Keratinocyte (primary cell): ENCODE measurements at regions not wholly inside any gene's neighbourhood (a gene's known extent, or its start where the extent isn't known, plus 50 kb on each side); places are given as distances from the start of the nearest gene placed in this dataset.

ENCODE experiments used
- DNase-seq: peaks from one replicate; pipeline ENCODE4 v3.0.0-alpha.2; 2011; ENCODE audit warnings: low read depth, missing footprints, low spot score
- FAIRE-seq: peaks from 2 replicates; lab custom pipeline; 2011; peaks lifted over from hg19 to GRCh38; lab: Jason Lieb, UNC
- H2AFZ ChIP-seq: 2 replicates; pipeline ENCODE4 v1.6.0; 2012; ENCODE audit warnings: low read length, control low read depth, inconsistent platforms; ENCODE audit not compliant: control insufficient read depth
- H3K27ac ChIP-seq: 2 replicates; pipeline ENCODE4 v1.5.1; 2011; ENCODE audit warnings: low read length; ENCODE audit not compliant: control insufficient read depth, insufficient read depth
- H3K27me3 ChIP-seq: 3 replicates; pipeline ENCODE4 v1.6.0; 2011; ENCODE audit warnings: low read length; ENCODE audit not compliant: control insufficient read depth, insufficient read depth; ENCODE audit errors: extremely low read depth
- H3K36me3 ChIP-seq, 2 experiments: 2 replicates in 1 of 2; 3 replicates in 1 of 2; pipeline ENCODE4 v1.5.1; 2011; ENCODE audit warnings: low read length in 2 of 2, mild to moderate bottlenecking in 1 of 2; ENCODE audit not compliant: control insufficient read depth in 2 of 2, insufficient read depth in 2 of 2; ENCODE audit errors: extremely low read depth in 1 of 2
- H3K4me1 ChIP-seq: 3 replicates; pipeline ENCODE4 v1.5.1; 2011; ENCODE audit warnings: low read length; ENCODE audit not compliant: control insufficient read depth, insufficient read depth; ENCODE audit errors: extremely low read depth
- H3K4me2 ChIP-seq: 3 replicates; pipeline ENCODE4 v1.6.0; 2011; ENCODE audit warnings: low read depth, low read length; ENCODE audit not compliant: control insufficient read depth, insufficient read depth; ENCODE audit errors: extremely low read depth
- H3K4me3 ChIP-seq, 3 experiments: fragments of 200-600 bp in 1 of 3; sonication (generic) in 1 of 3; 2 replicates in 2 of 3; 3 replicates in 1 of 3; pipeline ENCODE4 v1.5.1; 2011 to 2016; ENCODE audit warnings: low read length in 3 of 3, mild to moderate bottlenecking in 3 of 3, control low read depth in 2 of 3, inconsistent platforms in 1 of 3, low read depth in 1 of 3, mixed read lengths in 1 of 3, mixed run types in 1 of 3, moderate library complexity in 1 of 3; ENCODE audit not compliant: control insufficient read depth in 2 of 3, insufficient read depth in 2 of 3; ENCODE audit errors: extremely low read depth in 1 of 3
- H3K79me2 ChIP-seq: 2 replicates; pipeline ENCODE4 v1.6.0; 2012; ENCODE audit warnings: low read length; ENCODE audit not compliant: control insufficient read depth, insufficient read depth
- H3K9ac ChIP-seq: 3 replicates; pipeline ENCODE4 v1.6.0; 2011; ENCODE audit warnings: low read length; ENCODE audit not compliant: control insufficient read depth, insufficient read depth; ENCODE audit errors: extremely low read depth
- H3K9me1 ChIP-seq: 3 replicates; pipeline ENCODE4 v1.6.0; 2011; ENCODE audit warnings: low read length; ENCODE audit not compliant: control insufficient read depth, insufficient read depth; ENCODE audit errors: extremely low read depth
- H3K9me3 ChIP-seq: 2 replicates; pipeline ENCODE4 v1.5.1; 2012; ENCODE audit warnings: low read depth, low read length; ENCODE audit not compliant: control insufficient read depth
- H4K20me1 ChIP-seq: 3 replicates; pipeline ENCODE4 v1.6.0; 2011; ENCODE audit warnings: low read length; ENCODE audit not compliant: control insufficient read depth, insufficient read depth; ENCODE audit errors: extremely low read depth
- EZH2 ChIP-seq: IDR thresholded peaks from one replicate; pipeline ENCODE4 v1.6.1; 2012; ENCODE audit warnings: inconsistent platforms, mild to moderate bottlenecking, low read length, moderate library complexity
- dilution Hi-C: fragments of 300-500 bp; cut with MboI; formaldehyde crosslinking; loops from one replicate; pipeline ENCODE4 v1.7.0; 2020; ENCODE audit warnings: low sequenced_read_pairs; ENCODE audit not compliant: extremely low pct_ligation_motif_present
- TF ChIP-seq, protein P1 (sequence below), 3 experiments: IDR thresholded peaks in 1 of 3; conservative IDR thresholded peaks in 1 of 3; optimal IDR thresholded peaks in 1 of 3; 2 replicates in 2 of 3; 3 replicates in 1 of 3; pipeline versions ENCODE3 to v1.5.1; 2011; ENCODE audit warnings: low read length in 3 of 3, mild to moderate bottlenecking in 3 of 3, moderate library complexity in 2 of 3, control low read depth in 1 of 3, inconsistent platforms in 1 of 3; ENCODE audit not compliant: insufficient read depth in 2 of 3; ENCODE audit errors: extremely low read depth in 1 of 3

GRCh38 chr4:33067221-33067620 lies 2347.1 kb downstream of the PCDH7 start:
- no peak overlapping the region for H3K9ac ChIP-seq
- no peak for FAIRE-seq
- no peaks in the 10 kb centered on the region for H3K27me3 ChIP-seq
- H3K4me2 ChIP-seq: no peak overlapping the region
- no peaks in the 10 kb centered on the region for H3K79me2 ChIP-seq
- no peaks in the 10 kb centered on the region for H3K9me1 ChIP-seq
- no peak overlapping the region for H3K27ac ChIP-seq
- H3K4me3 ChIP-seq: no peak overlapping the region
- dilution Hi-C loops: no loop called here
- no peaks in the 10 kb centered on the region for H3K36me3 ChIP-seq
- DNase-seq: no peak
- no peaks in the 10 kb centered on the region for H3K4me1 ChIP-seq
- H4K20me1 ChIP-seq: no peaks in the 10 kb centered on the region
- peaks cover 2% of the 10 kb centered on the region for H3K9me3 ChIP-seq
- no peak overlapping the region for H2AFZ ChIP-seq
- TF ChIP-seq, protein P1, sequence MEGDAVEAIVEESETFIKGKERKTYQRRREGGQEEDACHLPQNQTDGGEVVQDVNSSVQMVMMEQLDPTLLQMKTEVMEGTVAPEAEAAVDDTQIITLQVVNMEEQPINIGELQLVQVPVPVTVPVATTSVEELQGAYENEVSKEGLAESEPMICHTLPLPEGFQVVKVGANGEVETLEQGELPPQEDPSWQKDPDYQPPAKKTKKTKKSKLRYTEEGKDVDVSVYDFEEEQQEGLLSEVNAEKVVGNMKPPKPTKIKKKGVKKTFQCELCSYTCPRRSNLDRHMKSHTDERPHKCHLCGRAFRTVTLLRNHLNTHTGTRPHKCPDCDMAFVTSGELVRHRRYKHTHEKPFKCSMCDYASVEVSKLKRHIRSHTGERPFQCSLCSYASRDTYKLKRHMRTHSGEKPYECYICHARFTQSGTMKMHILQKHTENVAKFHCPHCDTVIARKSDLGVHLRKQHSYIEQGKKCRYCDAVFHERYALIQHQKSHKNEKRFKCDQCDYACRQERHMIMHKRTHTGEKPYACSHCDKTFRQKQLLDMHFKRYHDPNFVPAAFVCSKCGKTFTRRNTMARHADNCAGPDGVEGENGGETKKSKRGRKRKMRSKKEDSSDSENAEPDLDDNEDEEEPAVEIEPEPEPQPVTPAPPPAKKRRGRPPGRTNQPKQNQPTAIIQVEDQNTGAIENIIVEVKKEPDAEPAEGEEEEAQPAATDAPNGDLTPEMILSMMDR (optimal IDR thresholded peaks at IDR 0.05 in 1 of 3, IDR thresholded peaks at IDR 0.05 in 1 of 3, conservative IDR thresholded peaks at IDR 0.05 in 1 of 3; ENCODE audit: extremely low read depth in 1 of 3, insufficient read depth in 2 of 3, low read length in 3 of 3): no peak
- no peak for TF ChIP-seq EZH2

DNA sequence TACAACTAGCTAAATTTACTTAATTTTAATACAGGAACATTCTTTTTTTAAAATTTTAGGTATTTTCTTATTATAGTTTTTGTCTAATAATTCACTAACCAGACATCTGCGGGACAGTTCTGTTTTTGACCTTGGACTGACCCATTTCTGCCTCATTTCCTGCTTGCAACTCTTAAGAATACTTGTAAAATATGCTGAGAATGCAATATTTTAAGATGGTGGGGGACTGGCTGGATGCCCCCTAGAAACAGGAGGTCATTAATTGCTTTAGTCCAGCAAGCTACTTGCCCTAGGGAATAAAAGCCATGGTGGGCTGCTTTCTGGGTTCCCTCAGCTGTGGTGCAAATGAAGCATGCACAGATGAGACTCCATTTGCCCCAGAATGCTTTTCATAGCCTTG lies 2348.4 kb downstream of the PCDH7 start:
- H3K4me2 ChIP-seq: no peak overlapping the region
- H3K4me1 ChIP-seq: no peaks in the 10 kb centered on the region
- no peak overlapping the region for H3K9ac ChIP-seq
- TF ChIP-seq, protein P1 (optimal IDR thresholded peaks at IDR 0.05 in 1 of 3, IDR thresholded peaks at IDR 0.05 in 1 of 3, conservative IDR thresholded peaks at IDR 0.05 in 1 of 3; ENCODE audit: extremely low read depth in 1 of 3, insufficient read depth in 2 of 3, low read length in 3 of 3): no peak
- no peak for TF ChIP-seq EZH2
- H4K20me1 ChIP-seq: no peaks in the 10 kb centered on the region
- H3K9me1 ChIP-seq: no peaks in the 10 kb centered on the region
- peaks cover 2% of the 10 kb centered on the region for H3K9me3 ChIP-seq
- no peak overlapping the region for H3K27ac ChIP-seq
- dilution Hi-C loops: no loop called here
- no peaks in the 10 kb centered on the region for H3K27me3 ChIP-seq
- H3K4me3 ChIP-seq: no peak overlapping the region
- DNase-seq: no peak
- no peak overlapping the region for H2AFZ ChIP-seq
- FAIRE-seq: no peak
- no peaks in the 10 kb centered on the region for H3K36me3 ChIP-seq
- H3K79me2 ChIP-seq: no peaks in the 10 kb centered on the region
